ENCODE measurements at regions not wholly inside any gene's neighbourhood (a gene's known extent, or its start where the extent isn't known, plus 50 kb on each side); places are given as distances from the start of the nearest gene placed in this dataset.

- TF ChIP-seq REST (IDR thresholded peaks at IDR 0.05) = no peak
- TF ChIP-seq CTCF (IDR thresholded peaks at IDR 0.05) = no peak
- no peak for TF ChIP-seq CEBPB (IDR thresholded peaks at IDR 0.05)
- TF ChIP-seq MYC (IDR thresholded peaks at IDR 0.05; ENCODE audit: borderline replicate concordance, low read length) = no peak
- TF ChIP-seq EHMT2 (IDR thresholded peaks at IDR 0.05; ENCODE audit: low read depth) = no peak
- TF ChIP-seq POLR2A (IDR thresholded peaks at IDR 0.05; ENCODE audit: low read length) = no peak
- no peak for TF ChIP-seq USF2 (IDR thresholded peaks at IDR 0.05)
- no peak for TF ChIP-seq HOXA7 (CRISPR knock-in tag; IDR thresholded peaks at IDR 0.05)
- no peak for TF ChIP-seq ESRRA (IDR thresholded peaks at IDR 0.05; ENCODE audit: borderline replicate concordance, low read length)
- TF ChIP-seq CBX8 (IDR thresholded peaks at IDR 0.05) = no peak
- TF ChIP-seq RAD21 (conservative IDR thresholded peaks at IDR 0.05 in 1 of 2, IDR thresholded peaks at IDR 0.05 in 1 of 2) = no peak
Observed at GRCh38 chr5:121221483-121221882, 630.2 kb upstream of the FTMT start.
